BLaER1 treated with 17β-estradiol and CSF1 and Interleukin-3, amounts not matched to agents 10 nM and 100 nM (cell line): ENCODE measurements at regions not wholly inside any gene's neighbourhood (a gene's known extent, or its start where the extent isn't known, plus 50 kb on each side); places are given as distances from the start of the nearest gene placed in this dataset.

Source experiments
- H3K27ac ChIP-seq, 11 experiments: shearing (Covaris generic); formaldehyde crosslinking; 2 replicates each; pipeline ENCODE4 v1.8.1; 2022
- H3K27me3 ChIP-seq, 11 experiments: shearing (Covaris generic); formaldehyde crosslinking; 2 replicates each; pipeline ENCODE4 v1.8.1; 2022
- H3K36me3 ChIP-seq, 11 experiments: shearing (Covaris generic); formaldehyde crosslinking; 2 replicates each; pipeline ENCODE4 v1.8.1; 2022
- H3K4me1 ChIP-seq, 10 experiments: shearing (Covaris generic); formaldehyde crosslinking; 2 replicates each; pipeline ENCODE4 v1.8.1; 2022
- H3K4me2 ChIP-seq, 11 experiments: shearing (Covaris generic); formaldehyde crosslinking; 2 replicates each; pipeline ENCODE4 v1.8.1; 2022
- H3K4me3 ChIP-seq, 10 experiments: shearing (Covaris generic); formaldehyde crosslinking; 2 replicates each; pipeline ENCODE4 v1.8.1; 2022
- H3K9ac ChIP-seq, 11 experiments: shearing (Covaris generic); formaldehyde crosslinking; 2 replicates each; pipeline ENCODE4 v1.8.1; 2022
- H3K9me3 ChIP-seq, 11 experiments: shearing (Covaris generic); formaldehyde crosslinking; replicated peaks in 1 of 11; 2 replicates each; pipeline ENCODE4 v1.8.1; 2022
- H4K20me1 ChIP-seq, 11 experiments: shearing (Covaris generic); formaldehyde crosslinking; 2 replicates each; pipeline ENCODE4 v1.8.1; 2022
- Cebpa-rat ChIP-seq, 11 experiments: shearing (Covaris generic); IDR thresholded peaks; 2 replicates each; pipeline ENCODE4 v1.8.1; 2022

DNA sequence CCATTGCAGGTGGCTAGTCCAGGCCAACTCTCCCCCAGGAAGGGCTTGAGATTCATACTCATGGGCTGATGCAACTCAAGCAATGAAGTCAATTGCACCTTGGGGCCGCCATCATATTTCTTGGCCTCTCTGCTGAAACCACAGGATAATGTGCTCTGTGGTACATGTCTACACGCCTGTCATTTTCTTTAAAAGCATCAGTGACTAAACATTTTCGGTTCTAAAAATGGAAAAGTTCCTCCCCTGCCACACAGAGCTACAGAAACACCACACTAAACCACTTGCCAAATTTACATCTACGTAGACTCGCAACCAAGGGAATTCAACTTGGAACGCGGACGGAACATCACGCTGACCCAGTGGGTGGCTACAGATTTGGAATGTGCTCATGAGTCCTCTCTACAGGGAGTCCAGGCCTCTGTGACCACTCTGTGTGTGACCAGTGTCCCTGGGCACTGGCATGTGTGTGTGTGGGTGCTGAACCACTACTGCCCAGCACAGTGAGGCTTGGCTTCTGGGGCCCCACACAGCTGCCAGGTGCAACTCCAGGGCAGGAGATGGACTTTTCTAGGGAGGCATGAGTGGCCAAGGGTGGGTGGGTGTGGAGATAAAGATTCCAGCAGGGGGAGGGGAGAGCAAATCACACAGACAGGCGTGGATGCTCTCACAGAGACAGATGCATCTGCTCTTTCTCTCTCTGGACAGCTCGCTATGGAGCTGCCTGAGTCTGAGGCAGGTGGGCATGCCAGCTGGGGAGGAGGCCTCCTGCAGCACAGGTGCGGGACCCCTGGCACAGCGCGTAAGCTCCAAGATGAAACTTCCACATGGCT, 261.9 kb downstream of the CTTN start:
- Histone ChIP-seq H3K27ac (no peak overlapping the region), H3K36me3 (no peaks in the 10 kb centered on the region), H3K9me3 (no peaks in the 10 kb centered on the region), H3K4me1 (peaks cover 0 to 44% (median 32%) of the 10 kb centered on the region in 10 experiments; a peak in 14 of 20 replicates), H3K27me3 (peaks cover 46 to 62% (median 54%) of the 10 kb centered on the region in 11 experiments), H4K20me1 (peaks cover 0 to 48% (median 9%) of the 10 kb centered on the region in 11 experiments; a peak in 11 of 22 replicates), H3K4me3 (no peak overlapping the region), H3K9ac (no peak overlapping the region), H3K4me2 (peak overlapping the region in 9 of 11 experiments; percentile 15 to 51 (median 44); a peak in 13 of 22 replicates)
- TF ChIP-seq Cebpa-rat (IDR thresholded peaks at IDR 0.05) = no peak

DNA sequence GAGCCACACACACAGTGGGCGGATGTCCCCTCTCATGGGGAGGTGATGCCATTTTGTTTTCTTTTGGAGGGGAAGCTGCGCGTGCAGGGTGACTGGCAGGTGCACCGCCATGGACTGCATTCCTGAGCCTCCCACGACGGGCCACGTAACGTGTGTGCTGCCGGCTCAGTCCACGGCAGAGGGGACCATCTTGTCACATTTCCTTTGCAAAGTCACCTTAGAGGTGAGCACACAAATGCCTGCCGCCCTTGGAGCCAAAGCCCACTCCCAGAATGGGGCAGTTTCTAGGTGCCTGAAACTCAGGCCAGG, 262.5 kb downstream of the CTTN start:
- Histone ChIP-seq H3K4me3 (no peak overlapping the region), H3K36me3 (no peaks in the 10 kb centered on the region), H4K20me1 (peaks cover 0 to 44% (median 9%) of the 10 kb centered on the region in 11 experiments; a peak in 11 of 22 replicates), H3K4me2 (peak overlapping the region in 8 of 11 experiments; percentile 15 to 51 (median 44); a peak in 6 of 22 replicates), H3K27me3 (peaks cover 46 to 65% (median 56%) of the 10 kb centered on the region in 11 experiments), H3K9ac (no peak overlapping the region), H3K9me3 (no peaks in the 10 kb centered on the region), H3K4me1 (peaks cover 0 to 42% (median 32%) of the 10 kb centered on the region in 10 experiments; a peak in 14 of 20 replicates), H3K27ac (no peak overlapping the region)
- no peak for TF ChIP-seq Cebpa-rat (IDR thresholded peaks at IDR 0.05)

DNA sequence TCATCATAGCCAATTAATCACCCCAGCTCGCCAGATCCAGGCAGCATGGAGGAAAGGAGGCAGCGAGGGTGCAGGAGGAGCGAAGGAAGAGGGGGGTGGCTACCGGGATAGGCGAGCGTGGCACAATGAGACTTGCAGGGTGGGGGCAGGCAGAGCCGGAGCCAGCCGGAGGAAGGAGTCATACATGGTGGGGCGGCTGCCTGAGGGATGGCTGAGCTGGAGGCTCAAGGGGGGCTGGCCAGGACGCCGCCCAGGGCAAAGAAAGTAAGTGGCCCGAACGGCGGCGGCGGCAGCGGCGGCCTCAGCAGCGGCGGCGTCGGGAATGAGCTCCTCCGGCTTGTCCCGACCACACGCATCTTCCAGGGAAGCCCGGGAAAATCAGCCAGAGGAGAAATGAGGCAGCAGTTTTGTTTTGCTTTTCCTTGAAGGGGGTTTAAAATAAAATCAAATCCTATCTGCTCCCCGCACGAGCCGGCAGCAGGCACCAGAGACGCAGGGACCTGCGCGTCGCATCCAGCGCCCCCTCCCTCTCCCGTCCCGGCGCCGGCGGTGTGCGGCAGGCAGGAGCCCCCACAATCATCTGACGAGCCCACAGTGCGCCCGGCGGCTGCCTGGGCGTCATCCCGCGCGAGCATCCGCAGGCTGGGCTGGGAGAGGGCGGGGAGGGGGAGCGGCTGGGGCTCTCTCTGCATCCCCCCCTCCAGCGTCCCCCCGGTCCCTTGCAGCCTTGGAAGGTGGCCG, 263.6 kb downstream of the CTTN start:
- no peak for TF ChIP-seq Cebpa-rat (IDR thresholded peaks at IDR 0.05)
- Histone ChIP-seq H3K4me3 (no peak overlapping the region), H3K4me2 (peak overlapping the region in 6 of 11 experiments; percentile 12 to 50 (median 40); a peak in 6 of 22 replicates), H3K4me1 (peaks cover 0 to 32% (median 24%) of the 10 kb centered on the region in 10 experiments; a peak in 14 of 20 replicates), H3K27ac (no peak overlapping the region), H3K9ac (no peak overlapping the region), H3K27me3 (peaks cover 46 to 69% (median 56%) of the 10 kb centered on the region in 11 experiments), H4K20me1 (peaks cover 0 to 42% (median 9%) of the 10 kb centered on the region in 11 experiments; a peak in 11 of 22 replicates), H3K36me3 (no peaks in the 10 kb centered on the region), H3K9me3 (no peaks in the 10 kb centered on the region)

DNA sequence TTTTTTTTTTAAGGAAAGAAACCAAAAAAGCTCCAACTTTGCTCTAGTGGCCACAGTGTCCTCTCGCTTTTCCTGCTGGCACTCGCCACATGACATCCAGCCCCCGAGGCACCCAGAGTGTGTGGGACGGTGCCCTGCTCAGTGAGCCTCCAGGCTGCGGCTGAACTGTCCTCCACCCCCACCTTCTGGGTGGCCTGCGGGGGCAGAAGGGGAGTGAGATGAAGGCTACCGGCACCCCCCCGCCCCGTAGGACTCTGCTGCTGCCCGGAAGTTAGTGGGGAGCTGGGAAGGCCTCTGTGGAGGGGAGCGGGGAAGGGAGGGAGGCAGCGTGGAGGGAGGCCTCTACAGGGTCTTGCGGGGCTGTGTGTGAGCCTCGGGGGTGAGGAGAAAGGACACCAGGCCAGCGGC, 264.4 kb downstream of the CTTN start:
- H3K9ac ChIP-seq = no peak overlapping the region
- H3K4me1 ChIP-seq = peaks cover 0 to 32% (median 24%) of the 10 kb centered on the region in 10 experiments; a peak in 14 of 20 replicates
- H3K4me3 ChIP-seq = no peak overlapping the region
- no peak overlapping the region for H3K27ac ChIP-seq
- H3K4me2 ChIP-seq = peak overlapping the region in 7 of 11 experiments; percentile 5 to 50 (median 40); a peak in 13 of 22 replicates
- H3K36me3 ChIP-seq = no peaks in the 10 kb centered on the region
- peaks cover 46 to 69% (median 56%) of the 10 kb centered on the region in 11 experiments for H3K27me3 ChIP-seq
- H4K20me1 ChIP-seq = peaks cover 0 to 43% (median 9%) of the 10 kb centered on the region in 11 experiments; a peak in 11 of 22 replicates
- TF ChIP-seq Cebpa-rat (IDR thresholded peaks at IDR 0.05) = no peak
- H3K9me3 ChIP-seq = no peaks in the 10 kb centered on the region

DNA sequence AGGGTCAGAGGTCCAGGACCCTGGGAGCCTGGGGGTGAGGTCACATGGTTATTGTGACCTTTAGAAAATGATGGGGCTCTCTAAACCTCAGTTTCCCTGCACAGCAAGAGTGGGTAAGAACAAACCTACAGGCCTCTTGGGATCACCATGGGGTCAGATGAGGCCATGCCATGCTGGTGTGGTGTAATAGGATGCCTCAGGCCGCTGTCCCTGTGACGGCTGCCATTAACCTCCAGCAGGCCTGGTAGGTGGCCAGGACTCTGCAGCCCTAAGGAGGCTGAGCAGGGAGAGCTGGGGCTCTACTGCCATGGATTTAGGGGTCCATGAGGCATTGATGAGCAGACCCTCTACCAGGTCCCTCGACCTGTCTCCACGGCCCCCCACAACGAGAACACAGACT, 265.5 kb downstream of the CTTN start:
- H3K9ac ChIP-seq = no peak overlapping the region
- H3K27ac ChIP-seq = no peak overlapping the region
- H3K36me3 ChIP-seq = no peaks in the 10 kb centered on the region
- peaks cover 0 to 34% (median 26%) of the 10 kb centered on the region in 10 experiments; a peak in 14 of 20 replicates for H3K4me1 ChIP-seq
- no peak for TF ChIP-seq Cebpa-rat (IDR thresholded peaks at IDR 0.05)
- H3K4me2 ChIP-seq = peak overlapping the region in 4 of 11 experiments; percentile 5 to 50 (median 36); a peak in 4 of 22 replicates
- H3K9me3 ChIP-seq = no peaks in the 10 kb centered on the region
- H3K4me3 ChIP-seq = no peak overlapping the region
- peaks cover 0 to 51% (median 9%) of the 10 kb centered on the region in 11 experiments; a peak in 11 of 22 replicates for H4K20me1 ChIP-seq
- peaks cover 46 to 69% (median 56%) of the 10 kb centered on the region in 11 experiments for H3K27me3 ChIP-seq

DNA sequence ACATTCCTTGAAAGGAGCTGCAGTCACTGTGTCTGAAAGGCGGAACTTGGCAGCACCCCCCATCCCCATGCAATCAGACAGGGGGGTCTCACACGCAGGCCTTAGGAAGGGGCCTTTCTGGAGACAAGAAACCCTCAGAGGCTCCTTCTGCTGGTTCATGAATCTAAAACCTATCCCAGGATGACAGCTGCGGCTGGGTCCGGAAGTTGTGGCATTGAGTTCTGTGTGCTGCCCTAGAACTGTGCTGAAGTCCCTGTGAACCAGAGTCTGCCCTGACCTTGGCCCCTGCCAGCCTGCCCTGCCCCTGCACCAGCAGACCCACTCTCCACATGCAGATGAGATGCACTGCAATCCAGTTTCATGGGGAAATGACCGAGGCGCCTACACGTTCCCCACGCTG, 268.0 kb downstream of the CTTN start:
- 0 out of 22 replicates have a peak overlapping the region, but pooled peaks of 1 of the 11 experiments have one; percentile 2 for H3K4me2 ChIP-seq
- no peak overlapping the region for H3K27ac ChIP-seq
- H3K9me3 ChIP-seq = no peaks in the 10 kb centered on the region
- peaks cover 0 to 69% (median 24%) of the 10 kb centered on the region in 11 experiments; a peak in 14 of 22 replicates for H4K20me1 ChIP-seq
- peaks cover 15 to 49% (median 36%) of the 10 kb centered on the region in 10 experiments for H3K4me1 ChIP-seq
- TF ChIP-seq Cebpa-rat (IDR thresholded peaks at IDR 0.05) = no peak
- H3K36me3 ChIP-seq = no peaks in the 10 kb centered on the region
- H3K9ac ChIP-seq = no peak overlapping the region
- no peak overlapping the region for H3K4me3 ChIP-seq
- peaks cover 34 to 65% (median 55%) of the 10 kb centered on the region in 11 experiments for H3K27me3 ChIP-seq

DNA sequence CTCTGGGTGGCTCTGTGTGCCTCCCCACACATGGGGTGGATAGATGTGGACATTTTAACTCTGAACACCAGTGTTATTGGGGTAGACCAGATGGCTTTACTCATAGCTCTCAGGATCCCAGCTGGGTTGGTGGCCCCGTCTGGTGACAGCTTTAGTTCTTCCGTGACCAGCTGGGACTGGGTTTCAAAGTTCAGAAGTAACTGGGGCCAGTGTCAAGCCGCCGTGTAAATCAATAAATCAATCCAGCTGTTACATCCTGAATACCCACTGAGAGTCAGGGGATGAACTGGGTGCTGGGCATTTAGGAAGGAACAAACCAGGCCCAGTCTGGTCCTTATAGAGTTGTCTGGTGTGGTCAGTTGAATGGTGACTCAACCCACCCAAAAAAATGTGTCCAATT, 269.4 kb downstream of the CTTN start:
- H3K36me3 ChIP-seq = no peaks in the 10 kb centered on the region
- H3K27ac ChIP-seq = no peak overlapping the region
- no peak overlapping the region for H3K4me2 ChIP-seq
- peaks cover 0 to 60% (median 20%) of the 10 kb centered on the region in 11 experiments; a peak in 14 of 22 replicates for H4K20me1 ChIP-seq
- no peak overlapping the region for H3K9ac ChIP-seq
- peaks cover 18 to 46% (median 33%) of the 10 kb centered on the region in 10 experiments for H3K4me1 ChIP-seq
- H3K27me3 ChIP-seq = peaks cover 19 to 51% (median 40%) of the 10 kb centered on the region in 11 experiments
- no peaks in the 10 kb centered on the region for H3K9me3 ChIP-seq
- TF ChIP-seq Cebpa-rat (IDR thresholded peaks at IDR 0.05) = no peak
- H3K4me3 ChIP-seq = no peak overlapping the region

DNA sequence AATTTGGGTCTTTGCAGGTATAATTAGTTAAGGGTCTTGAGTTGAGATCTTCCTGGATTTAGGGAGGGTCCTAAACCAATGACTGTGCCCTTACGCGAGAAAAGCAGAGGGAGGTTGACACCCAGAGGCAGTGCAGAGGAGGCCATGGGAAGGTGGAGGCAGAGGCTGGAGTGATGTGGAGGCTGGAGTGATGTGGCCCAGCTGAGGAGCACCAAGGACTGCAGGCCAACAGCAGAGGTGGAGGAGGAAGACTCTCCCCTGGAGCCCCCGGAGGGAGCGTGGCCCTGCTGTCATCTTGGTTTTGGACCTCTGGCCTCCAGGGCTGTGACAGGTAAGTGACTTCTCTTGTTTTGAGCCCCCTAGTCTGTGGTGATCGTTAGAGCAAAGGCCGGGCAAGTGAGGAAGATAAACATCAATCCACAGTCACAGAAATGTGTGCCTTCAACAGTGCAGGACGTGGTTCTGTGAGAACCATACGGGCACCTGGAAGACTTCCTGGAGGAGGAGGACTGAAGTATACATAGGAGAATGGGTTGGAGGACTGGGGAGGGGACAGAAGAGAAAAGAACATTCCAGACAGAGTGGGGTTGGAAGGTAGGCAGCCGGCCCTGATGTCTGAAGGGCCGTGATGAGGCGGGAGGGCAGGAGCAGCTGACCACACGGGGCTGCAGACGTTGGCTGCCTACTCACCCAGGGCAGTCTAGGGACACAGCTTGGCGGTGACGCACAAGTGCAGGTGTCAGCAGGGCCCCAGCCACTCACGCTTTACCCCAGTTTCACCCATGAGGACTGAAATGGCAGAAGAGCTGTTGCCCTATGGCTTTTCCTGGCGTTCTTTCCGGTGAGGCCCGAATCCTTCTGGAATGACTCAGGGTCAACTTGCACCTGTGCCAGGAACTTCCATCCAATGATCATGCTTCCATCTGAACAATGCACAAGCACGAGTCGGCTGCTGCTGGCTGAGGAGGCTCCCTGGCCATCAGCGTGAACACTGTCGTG, 270.2 kb downstream of the CTTN start:
- Histone ChIP-seq H3K36me3 (no peaks in the 10 kb centered on the region), H3K9me3 (no peaks in the 10 kb centered on the region)

More for the DNA sequence above, 270.2 kb downstream of the CTTN start:
- Histone ChIP-seq H4K20me1 (peaks cover 0 to 52% (median 20%) of the 10 kb centered on the region in 11 experiments; a peak in 13 of 22 replicates), H3K4me3 (no peak overlapping the region), H3K27ac (no peak overlapping the region), H3K4me1 (peaks cover 18 to 39% (median 27%) of the 10 kb centered on the region in 10 experiments), H3K9ac (no peak overlapping the region), H3K4me2 (peak overlapping the region in 4 of 11 experiments; percentile 96 to 97 (median 97); a peak in 3 of 22 replicates), H3K27me3 (peaks cover 12 to 43% (median 33%) of the 10 kb centered on the region in 11 experiments)
- no peak for TF ChIP-seq Cebpa-rat (IDR thresholded peaks at IDR 0.05)
